ENCODE measurements at regions not wholly inside any gene's neighbourhood (a gene's known extent, or its start where the extent isn't known, plus 50 kb on each side); places are given as distances from the start of the nearest gene placed in this dataset.

- DNase-seq: no peak
- intact Hi-C loops (cut with DNase I): no loop called here
Measured at GRCh38 chr5:39826051-39826450, 401.3 kb upstream of the DAB2 start.

GRCh38 chr5:39825301-39825700 is 400.5 kb upstream of the DAB2 start:
- no peak for DNase-seq
- intact Hi-C loops (cut with DNase I): no loop called here

GRCh38 chr5:39822020-39822419 is 397.2 kb upstream of the DAB2 start:
- intact Hi-C loops (cut with DNase I): no loop called here

GRCh38 chr5:39816866-39817265 is 392.1 kb upstream of the DAB2 start:
- no peak for DNase-seq
- intact Hi-C loops (cut with DNase I): no loop called here

More at GRCh38 chr5:39822020-39822419, 397.2 kb upstream of the DAB2 start:
- DNase-seq: no peak

GRCh38 chr5:39816156-39816845 is 391.5 kb upstream of the DAB2 start:
- DNase-seq: no peak
- intact Hi-C loops (cut with DNase I): no loop called here

- DNase-seq: no peak
- intact Hi-C loops (cut with DNase I): no loop called here
Measured at GRCh38 chr5:39815711-39816110, 390.9 kb upstream of the DAB2 start.

GRCh38 chr5:39811381-39811780 is 386.6 kb upstream of the DAB2 start:
- intact Hi-C loops (cut with DNase I): no loop called here
- DNase-seq: no peak

GRCh38 chr5:39808656-39809055 is 383.9 kb upstream of the DAB2 start:
- DNase-seq: no peak
- intact Hi-C loops (cut with DNase I): no loop called here

- intact Hi-C loops (cut with DNase I): no loop called here
- no peak for DNase-seq
Measured at GRCh38 chr5:39801306-39801705, 376.5 kb upstream of the DAB2 start.

- no peak for DNase-seq
- intact Hi-C loops (cut with DNase I): no loop called here
Measured at GRCh38 chr5:39800042-39800601, 375.3 kb upstream of the DAB2 start.

GRCh38 chr5:39799242-39799641 is 374.5 kb upstream of the DAB2 start:
- no peak for DNase-seq
- intact Hi-C loops (cut with DNase I): no loop called here

- intact Hi-C loops (cut with DNase I): no loop called here
- DNase-seq: no peak
Measured at GRCh38 chr5:39794513-39795210, 369.9 kb upstream of the DAB2 start.

GRCh38 chr5:39785410-39785809 is 360.6 kb upstream of the DAB2 start:
- intact Hi-C loops (cut with DNase I): no loop called here

GRCh38 chr5:39783756-39784421 is 359.1 kb upstream of the DAB2 start:
- DNase-seq: no peak
- intact Hi-C loops (cut with DNase I): no loop called here

More at GRCh38 chr5:39785410-39785809, 360.6 kb upstream of the DAB2 start:
- no peak for DNase-seq

- DNase-seq: no peak
- intact Hi-C loops (cut with DNase I): no loop called here
Measured at GRCh38 chr5:39780347-39780746, 355.6 kb upstream of the DAB2 start.

GRCh38 chr5:39779831-39780230 is 355.1 kb upstream of the DAB2 start:
- DNase-seq: no peak
- intact Hi-C loops (cut with DNase I): no loop called here

- no peak for DNase-seq
- intact Hi-C loops (cut with DNase I): no loop called here
Measured at GRCh38 chr5:39775797-39776365, 351.1 kb upstream of the DAB2 start.

- DNase-seq: no peak
- intact Hi-C loops (cut with DNase I): no loop called here
Measured at GRCh38 chr5:39775086-39775796, 350.5 kb upstream of the DAB2 start.

GRCh38 chr5:39774605-39775004 is 349.8 kb upstream of the DAB2 start:
- no peak for DNase-seq
- intact Hi-C loops (cut with DNase I): no loop called here
